ENCODE measurements at regions not wholly inside any gene's neighbourhood (a gene's known extent, or its start where the extent isn't known, plus 50 kb on each side); places are given as distances from the start of the nearest gene placed in this dataset.
"Not testable (repeated sequence)": the region's sequence is repeated elsewhere in the genome, so short reads cannot be mapped to it uniquely, and the experiment has no call there.

- DNase-seq (ENCODE audit: low spot score), result no peak
These were observed 88.9 kb upstream of the WAC start for GRCh38 chr10:28444031-28444430.

- DNase-seq (ENCODE audit: low spot score), result no peak
These were observed 87.4 kb upstream of the WAC start for GRCh38 chr10:28445516-28445915.

- no peak for DNase-seq (ENCODE audit: low spot score)
These were observed 83.5 kb upstream of the WAC start for GRCh38 chr10:28449382-28449781.

GRCh38 chr10:28449926-28450325 is 83.0 kb upstream of the WAC start:
- no peak for DNase-seq (ENCODE audit: low spot score)

- no peak for DNase-seq (ENCODE audit: low spot score)
These were observed 79.0 kb upstream of the WAC start for GRCh38 chr10:28453926-28454325.

- DNase-seq (ENCODE audit: low spot score), result no peak
These were observed 75.8 kb upstream of the WAC start for GRCh38 chr10:28457110-28457509.

GRCh38 chr10:28457873-28458272 is 75.0 kb upstream of the WAC start:
- not testable (repeated sequence) for DNase-seq (ENCODE audit: low spot score)

- no peak for DNase-seq (ENCODE audit: low spot score)
These were observed 73.3 kb upstream of the WAC start for GRCh38 chr10:28459453-28460144.

GRCh38 chr10:28463141-28463540 is 69.8 kb upstream of the WAC start:
- no peak for DNase-seq (ENCODE audit: low spot score)

- no peak for DNase-seq (ENCODE audit: low spot score)
These were observed 69.1 kb upstream of the WAC start for GRCh38 chr10:28463676-28464395.

- DNase-seq (ENCODE audit: low spot score), result no peak
These were observed 65.3 kb upstream of the WAC start for GRCh38 chr10:28467615-28468014.

- no peak for DNase-seq (ENCODE audit: low spot score)
These were observed 64.0 kb upstream of the WAC start for GRCh38 chr10:28468707-28469483.

- DNase-seq (ENCODE audit: low spot score), result no peak
These were observed 61.9 kb upstream of the WAC start for GRCh38 chr10:28470873-28471651.

- no peak for DNase-seq (ENCODE audit: low spot score)
These were observed 61.3 kb upstream of the WAC start for GRCh38 chr10:28471652-28472050.

- no peak for DNase-seq (ENCODE audit: low spot score)
These were observed 54.3 kb upstream of the WAC start for GRCh38 chr10:28478646-28479045.

- no peak for DNase-seq (ENCODE audit: low spot score)
These were observed 53.5 kb upstream of the WAC start for GRCh38 chr10:28479425-28479865.

- no peak for DNase-seq (ENCODE audit: low spot score)
These were observed 52.8 kb upstream of the WAC start for GRCh38 chr10:28479927-28480627.

- DNase-seq (ENCODE audit: low spot score), result no peak
These were observed 52.3 kb upstream of the WAC start for GRCh38 chr10:28480628-28480965.

- not testable (repeated sequence) for DNase-seq (ENCODE audit: low spot score)
These were observed 51.6 kb upstream of the WAC start for GRCh38 chr10:28481346-28481745.

- no peak for DNase-seq (ENCODE audit: low spot score)
These were observed 51.0 kb upstream of the WAC start for GRCh38 chr10:28481968-28482367.

All from CD4-positive, alpha-beta T cell treated with Interleukin-6 at 100 ng/mL for 8 hours (primary cell).